ENCODE measurements at regions not wholly inside any gene's neighbourhood (a gene's known extent, or its start where the extent isn't known, plus 50 kb on each side); places are given as distances from the start of the nearest gene placed in this dataset.

- TF ChIP-seq, protein P1, sequence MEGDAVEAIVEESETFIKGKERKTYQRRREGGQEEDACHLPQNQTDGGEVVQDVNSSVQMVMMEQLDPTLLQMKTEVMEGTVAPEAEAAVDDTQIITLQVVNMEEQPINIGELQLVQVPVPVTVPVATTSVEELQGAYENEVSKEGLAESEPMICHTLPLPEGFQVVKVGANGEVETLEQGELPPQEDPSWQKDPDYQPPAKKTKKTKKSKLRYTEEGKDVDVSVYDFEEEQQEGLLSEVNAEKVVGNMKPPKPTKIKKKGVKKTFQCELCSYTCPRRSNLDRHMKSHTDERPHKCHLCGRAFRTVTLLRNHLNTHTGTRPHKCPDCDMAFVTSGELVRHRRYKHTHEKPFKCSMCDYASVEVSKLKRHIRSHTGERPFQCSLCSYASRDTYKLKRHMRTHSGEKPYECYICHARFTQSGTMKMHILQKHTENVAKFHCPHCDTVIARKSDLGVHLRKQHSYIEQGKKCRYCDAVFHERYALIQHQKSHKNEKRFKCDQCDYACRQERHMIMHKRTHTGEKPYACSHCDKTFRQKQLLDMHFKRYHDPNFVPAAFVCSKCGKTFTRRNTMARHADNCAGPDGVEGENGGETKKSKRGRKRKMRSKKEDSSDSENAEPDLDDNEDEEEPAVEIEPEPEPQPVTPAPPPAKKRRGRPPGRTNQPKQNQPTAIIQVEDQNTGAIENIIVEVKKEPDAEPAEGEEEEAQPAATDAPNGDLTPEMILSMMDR (IDR thresholded peaks at IDR 0.05) = no peak
- TF ChIP-seq ZNF512 (CRISPR knock-in tag; IDR thresholded peaks at IDR 0.05; ENCODE audit: borderline replicate concordance) (no peak), NFATC4 (CRISPR knock-in tag; IDR thresholded peaks at IDR 0.05) (no peak), TCF7 (CRISPR knock-in tag; IDR thresholded peaks at IDR 0.05; ENCODE audit: low read depth) (no peak), KAT7 (CRISPR knock-in tag; IDR thresholded peaks at IDR 0.05; ENCODE audit: borderline replicate concordance) (no peak), ZNF138 (CRISPR knock-in tag; conservative IDR thresholded peaks at IDR 0.05) (no peak)
- TF ChIP-seq, protein P2, sequence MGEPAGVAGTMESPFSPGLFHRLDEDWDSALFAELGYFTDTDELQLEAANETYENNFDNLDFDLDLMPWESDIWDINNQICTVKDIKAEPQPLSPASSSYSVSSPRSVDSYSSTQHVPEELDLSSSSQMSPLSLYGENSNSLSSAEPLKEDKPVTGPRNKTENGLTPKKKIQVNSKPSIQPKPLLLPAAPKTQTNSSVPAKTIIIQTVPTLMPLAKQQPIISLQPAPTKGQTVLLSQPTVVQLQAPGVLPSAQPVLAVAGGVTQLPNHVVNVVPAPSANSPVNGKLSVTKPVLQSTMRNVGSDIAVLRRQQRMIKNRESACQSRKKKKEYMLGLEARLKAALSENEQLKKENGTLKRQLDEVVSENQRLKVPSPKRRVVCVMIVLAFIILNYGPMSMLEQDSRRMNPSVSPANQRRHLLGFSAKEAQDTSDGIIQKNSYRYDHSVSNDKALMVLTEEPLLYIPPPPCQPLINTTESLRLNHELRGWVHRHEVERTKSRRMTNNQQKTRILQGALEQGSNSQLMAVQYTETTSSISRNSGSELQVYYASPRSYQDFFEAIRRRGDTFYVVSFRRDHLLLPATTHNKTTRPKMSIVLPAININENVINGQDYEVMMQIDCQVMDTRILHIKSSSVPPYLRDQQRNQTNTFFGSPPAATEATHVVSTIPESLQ (CRISPR knock-in tag; IDR thresholded peaks at IDR 0.05) = no peak
- TF ChIP-seq, protein P3, sequence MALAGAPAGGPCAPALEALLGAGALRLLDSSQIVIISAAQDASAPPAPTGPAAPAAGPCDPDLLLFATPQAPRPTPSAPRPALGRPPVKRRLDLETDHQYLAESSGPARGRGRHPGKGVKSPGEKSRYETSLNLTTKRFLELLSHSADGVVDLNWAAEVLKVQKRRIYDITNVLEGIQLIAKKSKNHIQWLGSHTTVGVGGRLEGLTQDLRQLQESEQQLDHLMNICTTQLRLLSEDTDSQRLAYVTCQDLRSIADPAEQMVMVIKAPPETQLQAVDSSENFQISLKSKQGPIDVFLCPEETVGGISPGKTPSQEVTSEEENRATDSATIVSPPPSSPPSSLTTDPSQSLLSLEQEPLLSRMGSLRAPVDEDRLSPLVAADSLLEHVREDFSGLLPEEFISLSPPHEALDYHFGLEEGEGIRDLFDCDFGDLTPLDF (CRISPR knock-in tag; IDR thresholded peaks at IDR 0.05) = no peak
These were observed 379.1 kb downstream of the ADRA2A start for GRCh38 chr10:111455776-111456426.

Measured in WTC11 (cell line).